PC-9 (cell line): ENCODE measurements at regions not wholly inside any gene's neighbourhood (a gene's known extent, or its start where the extent isn't known, plus 50 kb on each side); places are given as distances from the start of the nearest gene placed in this dataset.

Experiments used
- BruUV-seq: library from RNA; stranded (reverse); fragments of 400-500 nt; replicated peaks from 2 replicates; lab custom pipeline; 2021; lab: Mats Ljungman, UMichigan
- CTCF ChIA-PET: fragments of 300-600 bp; sonication (Branson Sonifier 250); formaldehyde crosslinking; loops from one replicate; lab custom pipeline; 2022; ENCODE audit warnings: antibody characterized with exemption; lab: Charles Lee
- POLR2A ChIA-PET: fragments of 300-600 bp; sonication (Branson Sonifier 250); formaldehyde crosslinking; loops from one replicate; lab custom pipeline; 2022; ENCODE audit warnings: antibody characterized with exemption; ENCODE audit not compliant: unreplicated experiment; lab: Charles Lee
- DNase-seq, 2 experiments: peaks; one replicate each; pipeline versions ENCODE4 v3.0.0 to v3.0.0-alpha.2; 2015 to 2022; ENCODE audit warnings: mixed read lengths in 1 of 2
- H2AFZ ChIP-seq: fragments of 200-600 bp; sonication (generic); 2 replicates; pipeline ENCODE4 v1.8.1; 2017; ENCODE audit warnings: antibody characterized with exemption
- H3F3A ChIP-seq: fragments of 200-600 bp; sonication (generic); 2 replicates; pipeline ENCODE4 v1.8.1; 2017; ENCODE audit warnings: antibody characterized with exemption, mild to moderate bottlenecking, low read depth; ENCODE audit not compliant: insufficient read depth
- H3K27ac ChIP-seq: fragments of 200-600 bp; sonication (generic); 2 replicates; pipeline ENCODE4 v1.6.1; 2016; ENCODE audit warnings: mixed run types
- H3K27me3 ChIP-seq: fragments of 200-600 bp; sonication (generic); 2 replicates; pipeline ENCODE4 v1.6.1; 2016; ENCODE audit warnings: low read depth, mixed run types; ENCODE audit not compliant: insufficient read depth
- H3K36me3 ChIP-seq: fragments of 200-600 bp; sonication (generic); 2 replicates; pipeline ENCODE4 v1.6.1; 2016; ENCODE audit warnings: low read depth, mixed run types
- H3K4me1 ChIP-seq: fragments of 200-600 bp; sonication (generic); replicated peaks from 2 replicates; pipeline ENCODE4 v1.6.1; 2016; ENCODE audit warnings: mixed run types; ENCODE audit not compliant: insufficient read depth
- H3K4me2 ChIP-seq: fragments of 200-600 bp; sonication (generic); 2 replicates; pipeline ENCODE4 v1.6.1; 2017; ENCODE audit warnings: mixed run types
- H3K4me3 ChIP-seq: fragments of 200-600 bp; sonication (generic); 2 replicates; pipeline ENCODE4 v1.6.1; 2016; ENCODE audit warnings: mixed run types
- H3K79me2 ChIP-seq: fragments of 200-600 bp; sonication (generic); 2 replicates; pipeline ENCODE4 v1.6.1; 2017; ENCODE audit warnings: low read depth, mixed run types
- H3K9me2 ChIP-seq: fragments of 200-600 bp; sonication (generic); 2 replicates; pipeline ENCODE4 v1.8.1; 2017; ENCODE audit warnings: mild to moderate bottlenecking; ENCODE audit not compliant: insufficient read depth
- H3K9me3 ChIP-seq: fragments of 200-600 bp; sonication (generic); 2 replicates; pipeline ENCODE4 v1.8.1; 2016; ENCODE audit warnings: low read depth; ENCODE audit not compliant: insufficient read depth
- H4K20me1 ChIP-seq: fragments of 200-600 bp; sonication (generic); 2 replicates; pipeline ENCODE4 v1.8.1; 2017; ENCODE audit not compliant: insufficient read depth
- EZH2 ChIP-seq: fragments of 200-600 bp; sonication (generic); IDR thresholded peaks from 2 replicates; pipeline ENCODE4 v1.8.0; 2017; ENCODE audit warnings: antibody characterized with exemption, low read depth
- intact Hi-C: fragments of 100-400 bp; cut with micrococcal nuclease; formaldehyde crosslinking; loops from one replicate; pipeline ENCODE4 v1.10.0; 2022; ENCODE audit not compliant: unreplicated experiment
- TF ChIP-seq, protein P1 (sequence below): fragments of 200-600 bp; sonication (generic); conservative IDR thresholded peaks from 2 replicates; pipeline ENCODE4 v1.6.1; 2017; ENCODE audit warnings: mixed run types, antibody characterized with exemption, mild to moderate bottlenecking, moderate library complexity

DNA sequence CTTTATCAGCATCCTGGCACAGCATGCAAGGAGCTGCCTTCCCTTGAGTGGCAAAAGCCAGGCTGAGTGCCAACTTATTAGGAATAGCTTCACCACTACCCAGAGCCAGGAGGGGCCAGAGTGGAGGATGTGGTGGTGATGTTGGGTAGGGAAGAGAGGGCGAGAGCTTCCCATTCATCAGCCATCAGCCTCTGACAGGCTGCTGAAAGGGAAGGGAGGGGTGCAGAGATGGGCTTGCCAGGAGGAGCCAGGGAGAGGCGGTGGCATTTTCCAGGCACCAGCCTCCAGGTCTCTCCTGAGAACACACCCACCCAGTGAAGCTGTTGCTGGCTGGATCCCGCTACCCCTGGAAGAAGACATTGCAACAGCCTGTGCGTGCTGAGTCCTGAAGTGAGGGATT lies 168.5 kb downstream of the ACTL8 start:
- no peak overlapping the region for H2AFZ ChIP-seq
- H3K4me3 ChIP-seq = no peak overlapping the region
- H3K4me2 ChIP-seq = no peak overlapping the region
- no TSS peak for BruUV-seq
- no peak for DNase-seq
- TF ChIP-seq, protein P1, sequence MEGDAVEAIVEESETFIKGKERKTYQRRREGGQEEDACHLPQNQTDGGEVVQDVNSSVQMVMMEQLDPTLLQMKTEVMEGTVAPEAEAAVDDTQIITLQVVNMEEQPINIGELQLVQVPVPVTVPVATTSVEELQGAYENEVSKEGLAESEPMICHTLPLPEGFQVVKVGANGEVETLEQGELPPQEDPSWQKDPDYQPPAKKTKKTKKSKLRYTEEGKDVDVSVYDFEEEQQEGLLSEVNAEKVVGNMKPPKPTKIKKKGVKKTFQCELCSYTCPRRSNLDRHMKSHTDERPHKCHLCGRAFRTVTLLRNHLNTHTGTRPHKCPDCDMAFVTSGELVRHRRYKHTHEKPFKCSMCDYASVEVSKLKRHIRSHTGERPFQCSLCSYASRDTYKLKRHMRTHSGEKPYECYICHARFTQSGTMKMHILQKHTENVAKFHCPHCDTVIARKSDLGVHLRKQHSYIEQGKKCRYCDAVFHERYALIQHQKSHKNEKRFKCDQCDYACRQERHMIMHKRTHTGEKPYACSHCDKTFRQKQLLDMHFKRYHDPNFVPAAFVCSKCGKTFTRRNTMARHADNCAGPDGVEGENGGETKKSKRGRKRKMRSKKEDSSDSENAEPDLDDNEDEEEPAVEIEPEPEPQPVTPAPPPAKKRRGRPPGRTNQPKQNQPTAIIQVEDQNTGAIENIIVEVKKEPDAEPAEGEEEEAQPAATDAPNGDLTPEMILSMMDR = no peak
- TF ChIP-seq EZH2 = no peak
- ChIA-PET CTCF (no interaction called here), POLR2A (no interaction called here)
- H3K79me2 ChIP-seq = no peaks in the 10 kb centered on the region
- no peaks in the 10 kb centered on the region for H4K20me1 ChIP-seq
- H3K27ac ChIP-seq = no peak overlapping the region
- peaks cover 34% of the 10 kb centered on the region for H3K27me3 ChIP-seq
- intact Hi-C loops = loop anchor here (5.0 kb wide), 2 partner anchors 179 to 659 kb away; no protein-coding TSS in a partner anchor
- no peaks in the 10 kb centered on the region for H3F3A ChIP-seq
- H3K9me2 ChIP-seq = no peaks in the 10 kb centered on the region
- no peaks in the 10 kb centered on the region for H3K9me3 ChIP-seq
- H3K36me3 ChIP-seq = no peaks in the 10 kb centered on the region
- no peaks in the 10 kb centered on the region for H3K4me1 ChIP-seq

DNA sequence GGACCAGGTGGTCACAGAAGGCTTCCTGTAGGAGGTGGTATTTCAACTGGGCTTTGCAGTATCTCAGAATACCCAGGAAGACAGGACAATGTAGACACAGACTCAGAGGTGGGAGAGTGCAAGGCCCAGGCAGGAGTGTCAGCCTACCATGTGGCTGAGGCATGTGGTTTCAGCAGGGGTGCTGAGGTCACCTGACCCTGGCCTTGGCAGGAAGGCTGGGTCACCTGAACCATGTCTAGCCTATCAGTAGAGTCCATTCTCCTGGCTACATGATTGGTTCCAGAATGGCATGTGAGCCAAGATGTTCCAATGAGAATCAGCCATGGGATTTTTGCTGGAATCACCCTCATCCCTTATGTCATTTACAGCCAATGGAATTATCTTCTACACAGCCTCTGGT lies 169.4 kb downstream of the ACTL8 start:
- CTCF ChIA-PET = no interaction called here
- no peaks in the 10 kb centered on the region for H3K9me3 ChIP-seq
- no peak for TF ChIP-seq EZH2
- TF ChIP-seq, protein P1 = no peak

DNA sequence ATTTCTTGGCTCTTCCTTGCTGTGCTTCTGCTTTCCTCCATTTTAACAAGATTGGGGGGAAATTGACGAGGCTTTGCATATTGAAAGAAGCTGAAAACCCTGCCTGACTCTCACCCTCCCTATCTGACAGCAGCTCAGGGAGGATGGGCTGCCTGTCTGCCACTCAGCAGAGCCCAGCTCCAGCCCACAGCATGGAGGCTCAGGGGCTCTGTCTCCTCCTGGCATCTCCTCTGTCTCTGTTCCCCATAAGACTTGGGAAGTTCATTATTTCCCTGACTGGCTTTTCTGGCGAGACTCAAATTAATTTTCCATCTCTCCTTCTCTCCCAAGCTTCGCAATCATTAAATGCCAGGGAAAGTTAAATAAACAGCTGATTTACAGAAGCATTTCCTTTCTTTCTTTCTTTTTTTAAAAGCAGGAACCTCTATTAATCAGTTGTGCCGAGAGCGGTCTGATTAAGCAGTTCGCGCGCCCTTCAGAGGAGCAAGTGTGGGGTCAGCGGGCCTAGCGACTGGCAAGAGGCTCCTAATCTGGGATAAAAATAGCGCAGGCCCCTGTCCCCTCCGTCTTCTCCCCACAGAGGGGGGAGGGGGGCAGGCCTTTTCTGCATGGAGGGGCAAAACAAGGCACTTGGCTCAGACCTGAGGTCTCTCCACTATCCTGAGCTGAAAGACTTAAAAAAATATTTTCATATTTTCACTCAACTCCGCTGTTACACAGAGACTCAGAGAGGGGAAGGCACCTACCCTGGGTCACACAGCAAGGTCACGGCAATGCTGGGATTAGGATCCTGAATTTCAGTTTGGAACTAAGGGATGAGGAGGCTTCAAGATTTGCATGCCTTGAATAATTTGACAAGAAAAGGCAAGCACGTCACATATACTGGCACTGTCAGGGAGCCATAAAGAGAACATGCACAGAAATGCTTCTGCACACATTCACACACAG lies 170.4 kb downstream of the ACTL8 start:
- TF ChIP-seq, protein P1 = no peak
- TF ChIP-seq EZH2 = no peak
- no peak overlapping the region for H3K4me2 ChIP-seq
- no peaks in the 10 kb centered on the region for H4K20me1 ChIP-seq
- no peaks in the 10 kb centered on the region for H3K4me1 ChIP-seq
- ChIA-PET CTCF (no interaction called here), POLR2A (no interaction called here)
- no peak overlapping the region for H3K4me3 ChIP-seq
- no peak overlapping the region for H3K27ac ChIP-seq
- no peaks in the 10 kb centered on the region for H3F3A ChIP-seq
- H3K27me3 ChIP-seq = peaks cover 52% of the 10 kb centered on the region
- H3K9me2 ChIP-seq = no peaks in the 10 kb centered on the region
- no peaks in the 10 kb centered on the region for H3K36me3 ChIP-seq
- no peaks in the 10 kb centered on the region for H3K9me3 ChIP-seq
- DNase-seq = no peak
- H3K79me2 ChIP-seq = no peaks in the 10 kb centered on the region
- intact Hi-C loops = no loop called here
- no TSS peak for BruUV-seq
- H2AFZ ChIP-seq = no peak overlapping the region

More for the DNA sequence above, 169.4 kb downstream of the ACTL8 start:
- no peak overlapping the region for H3K27ac ChIP-seq
- no peak overlapping the region for H2AFZ ChIP-seq
- H3K36me3 ChIP-seq = no peaks in the 10 kb centered on the region
- no peak overlapping the region for H3K4me2 ChIP-seq
- H3K4me1 ChIP-seq = no peaks in the 10 kb centered on the region
- peaks cover 42% of the 10 kb centered on the region for H3K27me3 ChIP-seq
- no peak overlapping the region for H3K4me3 ChIP-seq
- no peak for DNase-seq
- H3K79me2 ChIP-seq = no peaks in the 10 kb centered on the region
- H3K9me2 ChIP-seq = no peaks in the 10 kb centered on the region
- H3F3A ChIP-seq = no peaks in the 10 kb centered on the region
- no peaks in the 10 kb centered on the region for H4K20me1 ChIP-seq
- BruUV-seq = no TSS peak
- intact Hi-C loops = loop anchor here (5.0 kb wide), 2 partner anchors 178 to 658 kb away; no protein-coding TSS in a partner anchor
- POLR2A ChIA-PET = no interaction called here
